GM23338 (cell line): ENCODE measurements at regions not wholly inside any gene's neighbourhood (a gene's known extent, or its start where the extent isn't known, plus 50 kb on each side); places are given as distances from the start of the nearest gene placed in this dataset.
A peak's percentile ranks its signal among the peaks of the same experiment; 100 is the strongest.

ENCODE experiments used
- ATAC-seq: fragments of 200-7000 bp; cut with Tn5 transposase; 3 replicates; pipeline ENCODE4 v1.9.1; 2020
- DNase-seq: peaks from one replicate; pipeline ENCODE4 v3.0.0-alpha.2; 2015; ENCODE audit warnings: low spot score
- H2AFZ ChIP-seq: fragments of 200-600 bp; sonication (generic); 2 replicates; pipeline ENCODE4 v1.8.0; 2016; ENCODE audit warnings: antibody characterized with exemption, mild to moderate bottlenecking, moderate library complexity
- H3F3A ChIP-seq: fragments of 200-600 bp; sonication (generic); replicated peaks from 2 replicates; pipeline ENCODE4 v1.8.0; 2017; ENCODE audit warnings: antibody characterized with exemption, mixed run types, low read depth
- H3K27ac ChIP-seq: fragments of 200-600 bp; sonication (generic); 2 replicates; pipeline ENCODE4 v1.6.1; 2016; ENCODE audit warnings: low read depth
- H3K27me3 ChIP-seq: fragments of 200-600 bp; sonication (generic); 2 replicates; pipeline ENCODE4 v1.8.0; 2016; ENCODE audit warnings: mild to moderate bottlenecking, mixed run types, moderate library complexity; ENCODE audit not compliant: insufficient read depth
- H3K36me3 ChIP-seq: fragments of 200-600 bp; sonication (generic); 2 replicates; pipeline ENCODE4 v1.8.0; 2016; ENCODE audit warnings: mild to moderate bottlenecking; ENCODE audit not compliant: insufficient read depth
- H3K4me1 ChIP-seq: fragments of 200-600 bp; sonication (generic); 2 replicates; pipeline ENCODE4 v1.8.0; 2016; ENCODE audit warnings: mild to moderate bottlenecking, moderate library complexity; ENCODE audit not compliant: insufficient read depth
- H3K4me2 ChIP-seq: fragments of 200-600 bp; sonication (generic); 2 replicates; pipeline ENCODE4 v1.7.1; 2017; ENCODE audit warnings: mixed run types
- H3K4me3 ChIP-seq: fragments of 200-600 bp; sonication (generic); 2 replicates; pipeline ENCODE4 v1.6.1; 2016; ENCODE audit warnings: mixed run types
- H3K79me2 ChIP-seq: fragments of 200-600 bp; sonication (generic); replicated peaks from 2 replicates; pipeline ENCODE4 v1.8.0; 2017; ENCODE audit warnings: mild to moderate bottlenecking; ENCODE audit not compliant: insufficient read depth
- H3K9me2 ChIP-seq: fragments of 200-600 bp; sonication (generic); 2 replicates; pipeline ENCODE4 v1.8.0; 2017; ENCODE audit not compliant: insufficient read depth
- H4K20me1 ChIP-seq: fragments of 200-600 bp; sonication (generic); replicated peaks from 2 replicates; pipeline ENCODE4 v1.8.0; 2017; ENCODE audit warnings: mild to moderate bottlenecking; ENCODE audit not compliant: insufficient read depth
- H3K27ac Mint-ChIP-seq: 2 replicates; pipeline ENCODE4 v1.8.0; 2020; ENCODE audit warnings: inconsistent platforms, mild to moderate bottlenecking, moderate library complexity, mixed read lengths
- H3K27me3 Mint-ChIP-seq: 3 replicates; pipeline ENCODE4 v1.8.0; 2022; ENCODE audit warnings: low read depth, mild to moderate bottlenecking, moderate library complexity, mixed read lengths, inconsistent platforms; ENCODE audit not compliant: insufficient read depth, poor library complexity
- H3K36me3 Mint-ChIP-seq: 3 replicates; pipeline ENCODE4 v1.8.0; 2021; ENCODE audit warnings: low read depth, mild to moderate bottlenecking, inconsistent platforms, moderate library complexity, mixed read lengths
- H3K4me1 Mint-ChIP-seq: 3 replicates; pipeline ENCODE4 v1.8.0; 2020; ENCODE audit warnings: mild to moderate bottlenecking, inconsistent platforms, mixed read lengths
- H3K4me3 Mint-ChIP-seq: 3 replicates; pipeline ENCODE4 v1.8.0; 2021; ENCODE audit warnings: moderate library complexity, mild to moderate bottlenecking, inconsistent platforms, mixed read lengths
- H3K9me3 Mint-ChIP-seq: 3 replicates; pipeline ENCODE4 v1.8.0; 2020; ENCODE audit warnings: moderate library complexity, mild to moderate bottlenecking, inconsistent platforms, mixed read lengths
- CREB1 ChIP-seq: fragments of 250-450 bp; sonication (Bioruptor Pico); IDR thresholded peaks from 2 replicates; pipeline ENCODE4 v1.5.0; 2020; ENCODE audit warnings: low read depth, mild to moderate bottlenecking, moderate library complexity
- ETS1 ChIP-seq: IDR thresholded peaks from 2 replicates; pipeline ENCODE4 v1.6.1; 2016; ENCODE audit warnings: antibody characterized with exemption
- EZH2 ChIP-seq: fragments of 200-600 bp; sonication (generic); IDR thresholded peaks from one replicate; pipeline ENCODE4 v1.8.0; 2017; ENCODE audit warnings: antibody characterized with exemption, mild to moderate bottlenecking, low read depth; ENCODE audit not compliant: unreplicated experiment
- EZH2phosphoT487 ChIP-seq: fragments of 200-600 bp; sonication (generic); IDR thresholded peaks from one replicate; pipeline ENCODE4 v1.8.1; 2018; ENCODE audit warnings: antibody characterized with exemption; ENCODE audit not compliant: unreplicated experiment
- JUNB ChIP-seq: IDR thresholded peaks from one replicate; pipeline ENCODE4 v1.6.1; 2016; ENCODE audit warnings: antibody characterized with exemption; ENCODE audit not compliant: unreplicated experiment
- POLR2AphosphoS5 ChIP-seq: IDR thresholded peaks from 2 replicates; pipeline ENCODE4 v1.6.1; 2016; ENCODE audit warnings: antibody characterized with exemption, low read depth
- ZNF114 ChIP-seq: fragments of 250-450 bp; sonication (Bioruptor Pico); IDR thresholded peaks from 2 replicates; pipeline ENCODE4 v1.5.0; 2020; ENCODE audit warnings: mild to moderate bottlenecking, moderate library complexity
- TF ChIP-seq, protein P1 (sequence below): fragments of 250-450 bp; sonication (Bioruptor Pico); IDR thresholded peaks from 2 replicates; pipeline ENCODE4 v1.5.0; 2020; ENCODE audit warnings: mild to moderate bottlenecking, moderate library complexity

DNA sequence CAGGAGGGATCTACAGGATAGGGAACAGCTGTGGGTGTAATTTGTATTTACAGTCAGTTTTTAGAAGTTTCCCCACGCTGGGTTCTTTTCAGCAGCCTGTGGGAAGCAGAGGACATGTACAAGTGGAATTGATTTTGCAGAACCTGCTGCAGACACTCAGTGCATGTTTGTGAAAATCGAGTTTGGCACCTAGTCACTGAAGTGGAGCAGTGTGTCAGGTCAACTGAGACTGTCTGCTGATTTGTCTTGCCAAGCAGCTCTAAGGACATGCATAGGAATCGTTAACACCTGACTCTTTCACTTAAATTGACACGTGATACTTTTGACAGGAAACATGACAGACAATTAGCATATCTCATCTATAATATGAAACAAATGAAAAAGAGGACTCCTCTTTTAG, 416.6 kb downstream of the TMX3 start (continued):
- TF ChIP-seq, protein P1, sequence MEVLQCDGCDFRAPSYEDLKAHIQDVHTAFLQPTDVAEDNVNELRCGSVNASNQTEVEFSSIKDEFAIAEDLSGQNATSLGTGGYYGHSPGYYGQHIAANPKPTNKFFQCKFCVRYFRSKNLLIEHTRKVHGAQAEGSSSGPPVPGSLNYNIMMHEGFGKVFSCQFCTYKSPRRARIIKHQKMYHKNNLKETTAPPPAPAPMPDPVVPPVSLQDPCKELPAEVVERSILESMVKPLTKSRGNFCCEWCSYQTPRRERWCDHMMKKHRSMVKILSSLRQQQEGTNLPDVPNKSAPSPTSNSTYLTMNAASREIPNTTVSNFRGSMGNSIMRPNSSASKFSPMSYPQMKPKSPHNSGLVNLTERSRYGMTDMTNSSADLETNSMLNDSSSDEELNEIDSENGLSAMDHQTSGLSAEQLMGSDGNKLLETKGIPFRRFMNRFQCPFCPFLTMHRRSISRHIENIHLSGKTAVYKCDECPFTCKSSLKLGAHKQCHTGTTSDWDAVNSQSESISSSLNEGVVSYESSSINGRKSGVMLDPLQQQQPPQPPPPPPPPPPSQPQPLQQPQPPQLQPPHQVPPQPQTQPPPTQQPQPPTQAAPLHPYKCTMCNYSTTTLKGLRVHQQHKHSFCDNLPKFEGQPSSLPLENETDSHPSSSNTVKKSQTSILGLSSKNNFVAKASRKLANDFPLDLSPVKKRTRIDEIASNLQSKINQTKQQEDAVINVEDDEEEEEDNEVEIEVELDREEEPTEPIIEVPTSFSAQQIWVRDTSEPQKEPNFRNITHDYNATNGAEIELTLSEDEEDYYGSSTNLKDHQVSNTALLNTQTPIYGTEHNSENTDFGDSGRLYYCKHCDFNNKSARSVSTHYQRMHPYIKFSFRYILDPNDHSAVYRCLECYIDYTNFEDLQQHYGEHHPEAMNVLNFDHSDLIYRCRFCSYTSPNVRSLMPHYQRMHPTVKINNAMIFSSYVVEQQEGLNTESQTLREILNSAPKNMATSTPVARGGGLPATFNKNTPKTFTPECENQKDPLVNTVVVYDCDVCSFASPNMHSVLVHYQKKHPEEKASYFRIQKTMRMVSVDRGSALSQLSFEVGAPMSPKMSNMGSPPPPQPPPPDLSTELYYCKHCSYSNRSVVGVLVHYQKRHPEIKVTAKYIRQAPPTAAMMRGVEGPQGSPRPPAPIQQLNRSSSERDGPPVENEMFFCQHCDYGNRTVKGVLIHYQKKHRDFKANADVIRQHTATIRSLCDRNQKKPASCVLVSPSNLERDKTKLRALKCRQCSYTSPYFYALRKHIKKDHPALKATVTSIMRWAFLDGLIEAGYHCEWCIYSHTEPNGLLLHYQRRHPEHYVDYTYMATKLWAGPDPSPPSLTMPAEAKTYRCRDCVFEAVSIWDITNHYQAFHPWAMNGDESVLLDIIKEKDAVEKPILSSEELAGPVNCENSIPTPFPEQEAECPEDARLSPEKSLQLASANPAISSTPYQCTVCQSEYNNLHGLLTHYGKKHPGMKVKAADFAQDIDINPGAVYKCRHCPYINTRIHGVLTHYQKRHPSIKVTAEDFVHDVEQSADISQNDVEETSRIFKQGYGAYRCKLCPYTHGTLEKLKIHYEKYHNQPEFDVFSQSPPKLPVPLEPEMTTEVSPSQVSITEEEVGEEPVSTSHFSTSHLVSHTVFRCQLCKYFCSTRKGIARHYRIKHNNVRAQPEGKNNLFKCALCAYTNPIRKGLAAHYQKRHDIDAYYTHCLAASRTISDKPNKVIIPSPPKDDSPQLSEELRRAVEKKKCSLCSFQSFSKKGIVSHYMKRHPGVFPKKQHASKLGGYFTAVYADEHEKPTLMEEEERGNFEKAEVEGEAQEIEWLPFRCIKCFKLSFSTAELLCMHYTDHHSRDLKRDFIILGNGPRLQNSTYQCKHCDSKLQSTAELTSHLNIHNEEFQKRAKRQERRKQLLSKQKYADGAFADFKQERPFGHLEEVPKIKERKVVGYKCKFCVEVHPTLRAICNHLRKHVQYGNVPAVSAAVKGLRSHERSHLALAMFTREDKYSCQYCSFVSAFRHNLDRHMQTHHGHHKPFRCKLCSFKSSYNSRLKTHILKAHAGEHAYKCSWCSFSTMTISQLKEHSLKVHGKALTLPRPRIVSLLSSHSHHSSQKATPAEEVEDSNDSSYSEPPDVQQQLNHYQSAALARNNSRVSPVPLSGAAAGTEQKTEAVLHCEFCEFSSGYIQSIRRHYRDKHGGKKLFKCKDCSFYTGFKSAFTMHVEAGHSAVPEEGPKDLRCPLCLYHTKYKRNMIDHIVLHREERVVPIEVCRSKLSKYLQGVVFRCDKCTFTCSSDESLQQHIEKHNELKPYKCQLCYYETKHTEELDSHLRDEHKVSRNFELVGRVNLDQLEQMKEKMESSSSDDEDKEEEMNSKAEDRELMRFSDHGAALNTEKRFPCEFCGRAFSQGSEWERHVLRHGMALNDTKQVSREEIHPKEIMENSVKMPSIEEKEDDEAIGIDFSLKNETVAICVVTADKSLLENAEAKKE (CRISPR knock-in tag), result no peak
- TF ChIP-seq POLR2AphosphoS5 (no peak), EZH2phosphoT487 (no peak), JUNB (no peak), EZH2 (no peak)

DNA sequence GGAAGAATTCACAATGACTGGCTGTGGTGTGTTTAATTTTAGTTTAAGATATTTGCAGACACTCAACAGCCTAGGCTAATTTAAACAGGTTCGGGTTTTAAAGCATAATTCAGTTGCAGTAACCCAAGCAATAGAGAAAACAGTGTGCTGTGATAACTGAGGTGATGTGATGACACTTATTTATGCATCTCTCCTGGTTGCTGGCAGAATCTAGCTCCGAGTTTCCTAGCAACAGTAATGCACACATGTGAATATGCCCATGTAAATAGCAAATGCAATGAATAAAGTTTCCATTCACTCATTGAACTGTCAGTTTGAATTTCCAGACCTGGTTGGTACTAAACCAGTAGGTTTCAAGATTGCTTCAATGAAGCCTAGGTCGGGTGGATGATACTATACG, 426.5 kb downstream of the TMX3 start:
- no peak overlapping the region for H3K4me2 ChIP-seq
- H3K9me2 ChIP-seq, result no peaks in the 10 kb centered on the region
- ATAC-seq (no peak), DNase-seq (no peak)
- no peaks in the 10 kb centered on the region for H3K4me1 ChIP-seq
- H3K4me3 ChIP-seq, result no peak overlapping the region
- Mint-ChIP-seq H3K27me3 (no peaks in the 10 kb centered on the region), H3K36me3 (no peaks in the 10 kb centered on the region), H3K4me3 (no peak overlapping the region), H3K9me3 (no peaks in the 10 kb centered on the region), H3K27ac (no peak overlapping the region), H3K4me1 (no peaks in the 10 kb centered on the region)
- H2AFZ ChIP-seq, result peak overlapping the region; percentile 67; the same call in 1 of the 2 replicates
- H3F3A ChIP-seq, result no peaks in the 10 kb centered on the region
- H3K79me2 ChIP-seq, result no peaks in the 10 kb centered on the region
- no peaks in the 10 kb centered on the region for H4K20me1 ChIP-seq
- no peaks in the 10 kb centered on the region for H3K36me3 ChIP-seq
- H3K27me3 ChIP-seq, result no peaks in the 10 kb centered on the region
- H3K27ac ChIP-seq, result no peak overlapping the region
- no peak for TF ChIP-seq ZNF114
- no peak for TF ChIP-seq CREB1 (CRISPR knock-in tag)
- TF ChIP-seq POLR2AphosphoS5, result no peak
- no peak for TF ChIP-seq EZH2phosphoT487
- no peak for TF ChIP-seq ETS1
